IPS-NIHi7 (cell line): ENCODE measurements at regions not wholly inside any gene's neighbourhood (a gene's known extent, or its start where the extent isn't known, plus 50 kb on each side); places are given as distances from the start of the nearest gene placed in this dataset.
"Not testable (repeated sequence)": the region's sequence is repeated elsewhere in the genome, so short reads cannot be mapped to it uniquely, and the experiment has no call there.

Experiments used
- DNase-seq: peaks from one replicate; pipeline ENCODE4 v3.0.0; 2012; ENCODE audit warnings: mixed read lengths; ENCODE audit errors: extremely low spot score

DNA sequence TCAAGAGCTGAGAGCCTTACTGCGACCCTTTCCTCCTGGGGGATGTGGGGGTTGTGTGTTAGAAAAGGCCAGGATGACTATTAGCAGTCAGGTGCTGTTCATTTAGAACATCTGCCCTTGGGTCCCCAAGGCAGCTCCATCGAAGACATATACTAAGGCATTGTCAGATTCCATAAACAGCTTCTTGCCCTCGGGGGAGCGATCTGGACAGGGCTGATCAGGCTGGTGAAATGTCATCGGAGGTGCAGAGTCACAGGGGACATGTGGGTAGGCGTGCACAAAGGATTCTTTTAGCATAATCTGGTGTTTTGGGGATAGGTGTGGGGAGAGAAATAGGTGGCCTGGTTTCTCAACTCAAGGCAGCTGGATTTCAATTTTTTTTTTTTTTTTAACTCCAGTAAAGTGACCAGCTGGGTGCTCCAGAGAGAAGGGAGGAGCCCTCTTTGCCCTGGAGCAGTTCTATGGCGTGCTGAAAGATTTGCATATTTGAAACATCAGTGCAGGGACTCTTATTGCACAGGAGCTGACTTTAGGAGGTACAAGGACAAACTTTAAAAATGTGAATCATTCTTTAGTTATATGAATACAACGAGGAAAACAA, 160.1 kb downstream of the SUDS3 start:
- no peak for DNase-seq

GRCh38 chr12:118537481-118537917, 161.1 kb downstream of the SUDS3 start:
- DNase-seq, result no peak

GRCh38 chr12:118541071-118541470, 164.7 kb downstream of the SUDS3 start:
- no peak for DNase-seq

DNA sequence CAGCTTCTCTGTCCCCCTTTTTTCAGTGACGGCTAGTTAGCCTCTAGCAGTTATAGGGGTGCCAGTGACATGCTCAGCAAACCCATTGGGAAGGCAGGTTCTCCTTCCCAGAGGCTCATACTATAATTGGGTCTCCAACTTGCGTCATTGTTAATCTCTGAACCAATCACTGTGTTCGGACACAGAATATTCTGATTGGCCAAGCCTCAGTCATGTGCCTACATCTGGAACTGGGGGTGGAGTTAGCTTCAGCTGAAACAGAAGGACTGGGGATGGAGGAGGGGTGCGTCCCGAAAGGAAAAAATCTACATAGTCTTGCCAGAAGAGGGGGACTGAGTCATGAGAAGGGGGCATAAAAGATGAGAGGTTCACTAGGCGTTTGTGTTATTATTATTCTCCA, 165.6 kb downstream of the SUDS3 start:
- DNase-seq, result no peak

DNA sequence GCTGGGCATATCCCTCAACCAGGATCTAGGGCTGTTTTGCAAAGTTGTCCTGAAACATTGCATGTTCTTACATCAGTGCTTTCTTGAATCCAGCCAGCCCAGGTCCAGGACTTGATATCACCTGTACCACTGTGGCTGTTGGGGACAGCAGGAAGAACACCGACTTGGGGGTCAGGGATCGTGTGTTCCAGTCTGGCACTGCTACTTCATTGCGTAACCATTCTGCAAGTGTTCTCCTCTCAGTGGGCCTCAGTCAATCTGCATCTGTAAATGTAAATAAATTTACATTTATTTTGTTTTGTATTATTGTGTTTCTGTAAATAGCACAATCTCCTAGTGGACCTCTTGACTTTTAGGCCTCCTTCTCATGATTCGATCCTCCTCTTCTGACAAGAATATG, 167.3 kb downstream of the SUDS3 start:
- no peak for DNase-seq

DNA sequence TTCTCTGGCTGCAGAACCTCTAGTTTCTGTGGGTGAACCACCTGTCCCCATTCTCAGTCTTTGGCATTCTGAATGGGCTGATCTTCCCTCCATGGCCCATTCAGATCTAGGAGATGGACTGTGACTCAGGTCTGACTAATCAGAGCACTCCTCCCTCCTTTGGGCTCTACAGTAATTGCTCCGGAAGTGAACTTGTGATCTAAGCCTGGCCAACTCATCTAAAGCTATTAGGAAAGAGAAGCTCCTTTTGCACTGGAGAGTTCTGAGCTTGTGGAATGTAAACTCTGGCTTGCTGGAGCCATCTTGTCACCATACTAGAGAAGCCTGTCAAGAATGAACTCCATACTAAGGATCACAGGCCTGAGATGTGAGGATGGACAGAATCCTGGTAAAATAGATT, 168.2 kb downstream of the SUDS3 start:
- no peak for DNase-seq

- DNase-seq, result not testable (repeated sequence)
Measured at GRCh38 chr12:118547606-118548005, 171.3 kb downstream of the SUDS3 start.

DNA sequence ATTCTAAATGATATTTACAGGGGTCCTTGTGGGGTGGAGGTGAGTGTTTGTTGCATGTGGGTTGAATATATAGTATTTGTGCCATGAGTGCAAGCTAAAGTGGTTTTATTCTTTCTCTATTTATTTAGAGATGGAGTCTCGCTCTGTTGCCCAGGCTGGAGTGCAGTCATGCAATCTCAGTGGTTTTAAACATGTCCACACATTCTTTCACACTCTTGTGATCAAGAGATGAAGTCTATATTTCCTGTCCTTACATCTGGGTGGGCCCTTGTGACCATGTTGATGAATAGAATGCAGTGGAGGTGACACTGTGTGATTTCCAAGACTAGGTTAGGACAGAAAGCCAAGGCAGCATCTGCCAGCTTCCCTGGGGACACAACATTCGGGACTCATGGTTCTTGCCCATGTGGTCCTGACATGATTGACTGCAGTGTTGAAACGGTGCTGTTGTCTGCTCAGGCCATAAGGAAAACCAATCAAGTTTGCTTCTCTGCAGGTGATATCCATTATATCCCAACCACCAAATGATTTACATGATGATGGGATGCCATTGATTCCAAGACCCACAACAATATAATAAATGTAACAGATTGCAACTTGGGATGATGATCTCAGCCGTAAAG, 172.6 kb downstream of the SUDS3 start:
- no peak for DNase-seq

- no peak for DNase-seq
Measured at GRCh38 chr12:118549510-118549980, 173.2 kb downstream of the SUDS3 start.

DNA sequence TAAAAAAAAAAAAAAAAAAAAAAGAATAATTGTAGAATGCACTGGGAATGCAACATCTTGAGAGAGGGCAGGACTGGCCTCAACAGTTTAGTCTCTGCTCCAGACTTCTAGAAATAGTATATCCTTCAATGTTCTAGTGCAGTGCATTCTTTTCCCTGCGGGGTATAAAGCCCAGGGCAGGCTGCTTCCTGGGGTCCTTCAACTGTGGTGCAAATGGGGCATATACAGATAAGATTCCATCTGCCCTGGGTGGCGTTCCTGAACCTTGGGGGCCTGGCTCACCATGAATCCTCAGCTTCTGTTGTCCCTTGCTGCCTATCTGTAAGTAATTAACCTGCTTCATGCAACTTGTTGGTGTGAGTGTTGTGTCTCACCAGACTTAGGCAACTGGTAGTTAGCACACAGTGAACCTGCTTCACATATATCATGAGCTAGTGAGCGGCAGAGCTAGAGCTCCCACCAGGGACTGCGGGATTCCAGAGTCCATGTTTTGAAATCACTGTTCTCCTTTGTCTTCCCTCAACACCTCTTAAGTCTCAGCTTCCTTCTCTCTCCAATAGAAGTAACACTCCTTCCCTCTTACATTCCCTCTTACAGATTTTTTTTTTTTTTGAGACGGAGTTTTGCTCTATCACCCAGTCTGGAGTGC, 177.6 kb downstream of the SUDS3 start:
- DNase-seq, result no peak

DNA sequence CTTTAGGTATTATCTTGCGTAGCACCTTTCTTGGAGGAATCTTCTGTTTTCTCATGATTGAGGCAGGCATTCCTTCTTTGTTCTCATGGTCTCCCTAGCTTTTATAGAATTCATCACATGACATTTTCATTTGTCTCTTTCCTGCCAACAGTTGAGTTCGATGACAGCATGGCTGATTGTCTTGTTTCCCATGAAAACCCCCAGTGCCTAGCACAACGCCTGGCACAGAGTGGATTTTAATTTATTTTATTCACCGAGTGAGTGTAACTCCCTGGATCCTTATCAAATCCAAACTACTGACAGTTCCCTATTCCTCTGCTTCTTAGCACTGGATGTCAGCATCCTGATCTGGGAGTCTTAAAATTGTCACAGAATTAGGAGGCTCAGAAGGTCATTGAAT, 182.6 kb downstream of the SUDS3 start:
- no peak for DNase-seq

GRCh38 chr12:118560733-118561132, 184.4 kb downstream of the SUDS3 start:
- no peak for DNase-seq

- no peak for DNase-seq
Measured at GRCh38 chr12:118571730-118572129, 195.4 kb downstream of the SUDS3 start.

- no peak for DNase-seq
Measured at GRCh38 chr12:118574288-118574687, 197.9 kb downstream of the SUDS3 start.

DNA sequence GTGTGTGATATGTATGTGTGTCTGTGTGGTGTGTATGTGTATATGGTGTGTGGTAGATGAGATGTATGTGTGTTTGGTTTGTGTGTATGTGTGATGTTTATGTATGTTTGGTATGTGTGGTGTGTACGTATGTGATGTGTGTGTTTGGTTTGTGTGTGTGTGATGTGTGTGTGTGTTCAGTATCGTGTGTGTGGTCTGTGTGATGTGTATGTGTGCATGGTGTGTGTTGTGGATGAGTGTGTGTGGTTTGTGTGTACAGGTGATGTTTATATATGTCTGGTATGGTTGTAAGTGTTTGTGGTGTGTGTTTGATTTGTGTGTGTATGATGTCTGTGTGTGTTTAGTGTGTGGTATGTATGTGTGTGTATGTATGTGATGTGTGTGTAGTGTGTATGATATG, 199.4 kb downstream of the SUDS3 start:
- DNase-seq, result no peak

DNA sequence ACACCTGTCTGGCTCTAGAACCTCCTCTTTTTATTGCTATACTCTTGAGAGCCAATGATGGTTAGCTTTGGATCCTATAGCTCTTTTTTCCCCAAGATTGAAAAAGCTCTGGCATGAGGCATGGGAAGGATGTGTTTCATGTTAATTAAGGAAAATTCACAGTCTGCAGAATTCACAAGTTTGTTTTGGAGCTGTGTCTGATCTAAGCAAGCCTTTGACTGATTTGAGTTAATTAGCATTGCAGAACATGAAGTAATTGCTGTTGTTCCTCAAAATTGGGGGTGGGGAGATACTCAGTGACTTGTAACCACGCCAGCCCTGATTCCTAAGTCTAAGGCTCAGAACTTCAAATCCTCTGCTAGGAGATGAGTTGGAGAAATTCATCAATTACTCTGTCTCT, 205.0 kb downstream of the SUDS3 start:
- DNase-seq, result no peak

DNA sequence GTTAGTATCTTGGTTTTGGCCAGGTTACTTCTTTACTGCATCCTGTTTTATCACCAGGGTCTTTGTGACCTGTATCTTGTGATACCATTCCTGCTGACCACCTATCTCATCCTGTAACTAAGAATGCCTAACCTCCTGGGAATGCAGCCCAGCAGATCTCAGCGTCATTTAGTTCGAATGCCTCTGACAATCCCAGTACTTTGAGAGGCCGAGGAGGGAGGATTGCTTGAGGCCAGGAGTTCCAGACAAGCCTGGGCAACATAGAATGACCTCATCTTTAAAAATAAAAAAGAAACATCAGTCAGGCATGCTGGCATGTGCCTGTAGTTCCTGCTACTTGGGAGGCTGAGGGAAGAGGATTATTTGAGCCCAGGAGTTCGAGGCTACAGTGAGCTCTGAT, 206.5 kb downstream of the SUDS3 start:
- no peak for DNase-seq

- no peak for DNase-seq
Measured at GRCh38 chr12:118586433-118586832, 210.1 kb downstream of the SUDS3 start.

GRCh38 chr12:118589162-118589561, 212.8 kb downstream of the SUDS3 start:
- no peak for DNase-seq

GRCh38 chr12:118590406-118591150, 214.2 kb downstream of the SUDS3 start:
- DNase-seq, result no peak

DNA sequence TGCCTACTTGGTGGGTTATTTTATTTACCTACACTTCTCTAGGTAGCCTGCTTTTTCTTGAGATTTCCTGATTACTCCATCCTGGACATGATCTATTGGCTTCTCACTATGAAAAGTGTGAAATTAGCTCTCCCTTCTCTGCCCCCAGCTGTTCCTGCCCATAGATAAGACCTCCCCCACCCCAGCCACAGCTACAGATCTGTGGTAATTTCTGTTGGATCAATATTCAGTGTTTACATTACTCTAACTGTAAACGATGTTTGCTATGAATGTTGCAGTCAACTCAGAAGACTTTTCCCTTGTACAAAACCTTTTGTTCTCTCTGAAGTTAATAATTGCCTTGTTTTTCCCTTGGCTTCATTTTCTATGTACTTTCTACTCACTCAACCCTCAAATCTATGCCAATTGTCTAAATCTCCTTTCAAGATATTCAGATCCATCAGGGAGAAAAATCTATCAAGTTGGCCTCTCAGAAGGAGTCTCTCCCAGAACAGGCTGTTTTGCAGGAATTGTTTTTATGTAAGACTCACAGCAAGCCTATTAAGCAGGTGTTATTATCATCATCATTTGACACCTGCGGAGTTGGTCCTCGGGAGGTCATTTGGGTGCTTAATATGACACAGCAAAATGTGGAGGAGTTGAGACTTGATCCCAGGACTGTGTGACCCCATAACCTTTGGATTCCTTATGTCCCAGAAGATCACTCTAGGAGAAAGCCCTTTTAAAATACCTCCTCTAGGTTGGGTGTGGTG, 227.4 kb downstream of the SUDS3 start:
- DNase-seq, result no peak

GRCh38 chr12:118606690-118607089, 230.3 kb downstream of the SUDS3 start:
- DNase-seq, result no peak
